ENCODE measurements at regions not wholly inside any gene's neighbourhood (a gene's known extent, or its start where the extent isn't known, plus 50 kb on each side); places are given as distances from the start of the nearest gene placed in this dataset.

DNA sequence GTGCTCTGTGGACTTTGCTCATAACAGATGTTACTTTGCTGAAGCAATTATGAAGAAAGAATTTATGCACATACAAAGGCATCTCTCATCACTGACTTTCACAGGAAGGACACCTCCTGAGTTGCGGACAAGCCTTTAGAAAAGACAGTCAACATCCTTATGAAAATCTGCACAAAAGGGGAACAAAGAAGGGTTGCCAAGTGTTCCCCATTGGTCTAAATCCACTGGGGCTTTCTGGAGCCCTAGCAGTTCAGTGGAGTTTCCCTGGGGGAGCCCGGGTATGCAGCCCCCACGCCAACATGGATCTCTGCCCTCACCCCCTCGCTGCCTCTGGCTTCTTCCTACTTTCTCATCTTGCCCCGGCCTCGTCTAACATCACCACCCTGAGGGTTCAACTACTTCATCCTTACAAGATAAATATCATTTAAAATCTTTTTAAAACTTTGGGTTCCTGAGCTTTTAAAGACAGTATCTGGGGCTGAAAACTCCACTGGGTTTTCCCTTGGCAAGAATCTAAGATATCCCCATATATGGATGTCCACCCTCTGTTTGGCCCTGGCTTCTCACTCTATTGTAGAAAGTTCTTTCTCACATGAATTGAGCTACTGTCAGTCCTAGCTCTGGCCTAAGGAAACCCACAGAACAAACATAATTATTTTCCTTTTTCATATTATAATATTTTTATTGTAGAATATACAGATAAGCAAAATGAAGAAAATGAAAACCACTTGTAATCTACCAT, 207.9 kb upstream of the RGMA start (continued):
- TF ChIP-seq HMGN3 (IDR thresholded peaks at IDR 0.05; ENCODE audit: borderline replicate concordance, extremely low read depth, insufficient read length, low read depth, low read length): no peak
- no peak for TF ChIP-seq DMBX1 (CRISPR knock-in tag; IDR thresholded peaks at IDR 0.05; ENCODE audit: borderline replicate concordance)
- TF ChIP-seq, protein P1, sequence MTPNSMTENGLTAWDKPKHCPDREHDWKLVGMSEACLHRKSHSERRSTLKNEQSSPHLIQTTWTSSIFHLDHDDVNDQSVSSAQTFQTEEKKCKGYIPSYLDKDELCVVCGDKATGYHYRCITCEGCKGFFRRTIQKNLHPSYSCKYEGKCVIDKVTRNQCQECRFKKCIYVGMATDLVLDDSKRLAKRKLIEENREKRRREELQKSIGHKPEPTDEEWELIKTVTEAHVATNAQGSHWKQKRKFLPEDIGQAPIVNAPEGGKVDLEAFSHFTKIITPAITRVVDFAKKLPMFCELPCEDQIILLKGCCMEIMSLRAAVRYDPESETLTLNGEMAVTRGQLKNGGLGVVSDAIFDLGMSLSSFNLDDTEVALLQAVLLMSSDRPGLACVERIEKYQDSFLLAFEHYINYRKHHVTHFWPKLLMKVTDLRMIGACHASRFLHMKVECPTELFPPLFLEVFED (CRISPR knock-in tag; conservative IDR thresholded peaks at IDR 0.05): no peak
- TF ChIP-seq KAT7 (CRISPR knock-in tag; IDR thresholded peaks at IDR 0.05; ENCODE audit: borderline replicate concordance): no peak
- no peak for TF ChIP-seq MAZ (CRISPR knock-in tag; conservative IDR thresholded peaks at IDR 0.05 in 1 of 2, IDR thresholded peaks at IDR 0.05 in 1 of 2)
- no peak for TF ChIP-seq FOSL1 (tag; conservative IDR thresholded peaks at IDR 0.05)
- TF ChIP-seq USF2 (CRISPR knock-in tag; IDR thresholded peaks at IDR 0.05): no peak

GRCh38 chr15:93294896-93295295, 205.9 kb upstream of the RGMA start:
- WGBS (ENCODE audit: insufficient coverage, low coverage, missing lambda C conversion rate): 0% methylated on average over 1 of the region's 1 CpG
- intact Hi-C loops (cut with micrococcal nuclease): no loop called here
- in situ Hi-C loops (cut with MboI): no loop called here
- Histone ChIP-seq H3K9me1 (ENCODE audit: control insufficient read depth, insufficient read depth, low read length) (no peaks in the 10 kb centered on the region), H3K4me2 (ENCODE audit: insufficient read depth, low read length) (no peak overlapping the region), H3K9me3 (replicated peaks; ENCODE audit: control insufficient read depth, insufficient read depth, low read depth, low read length) (no peaks in the 10 kb centered on the region), H3K4me1 (replicated peaks in 1 of 2; ENCODE audit: control insufficient read depth in 2 of 2, insufficient read depth in 2 of 2, low read length in 2 of 2) (no peaks in the 10 kb centered on the region), H3K27me3 (ENCODE audit: control insufficient read depth in 2 of 2, insufficient read depth in 2 of 2, low read length in 2 of 2) (peaks cover 0 to 12% of the 10 kb centered on the region in 2 experiments; a peak in 3 of 5 replicates), H3K79me2 (ENCODE audit: control insufficient read depth, insufficient read depth, low read length) (no peaks in the 10 kb centered on the region), H3K4me3 (no peak overlapping the region), H4K20me1 (replicated peaks; ENCODE audit: control insufficient read depth, insufficient read depth, low read length) (no peaks in the 10 kb centered on the region), H3K36me3 (ENCODE audit: control insufficient read depth, insufficient read depth, low read length) (no peaks in the 10 kb centered on the region), H3K27ac (ENCODE audit: extremely low read depth, low read depth, low read length) (no peak overlapping the region), H3K9ac (ENCODE audit: insufficient read depth in 1 of 2, low read depth in 2 of 2, low read length in 2 of 2) (no peak overlapping the region), H2AFZ (ENCODE audit: low read depth, low read length) (no peak overlapping the region)
- TF ChIP-seq TAF9B (IDR thresholded peaks at IDR 0.05; ENCODE audit: partially characterized antibody) (no peak), FOXP1 (CRISPR knock-in tag; IDR thresholded peaks at IDR 0.05) (no peak), XRCC4 (IDR thresholded peaks at IDR 0.05; ENCODE audit: extremely low read depth, insufficient read depth, insufficient read length) (no peak)
- no peak for DNase-seq (ENCODE audit: extremely low read depth in 1 of 4, low spot score in 3 of 4)
- ChIA-PET POLR2A (no interaction called here), CTCF (ENCODE audit: low intra/inter-chr PET ratio) (no interaction called here)
- no peak for ATAC-seq
- BruUV-seq (replicated peaks): no TSS peak
- no peak for FAIRE-seq

Measured in K562 (cell line).